Neural progenitor cell (in vitro differentiated cells): ENCODE measurements at regions not wholly inside any gene's neighbourhood (a gene's known extent, or its start where the extent isn't known, plus 50 kb on each side); places are given as distances from the start of the nearest gene placed in this dataset.

Experiments used
- CTCF ChIP-seq: fragments of 200-600 bp; sonication (generic); IDR thresholded peaks from 2 replicates; pipeline ENCODE4 v1.5.1; 2017; ENCODE audit warnings: antibody characterized with exemption, mild to moderate bottlenecking
- EZH2 ChIP-seq: fragments of 200-600 bp; sonication (generic); IDR thresholded peaks from 2 replicates; pipeline ENCODE4 v1.6.1; 2017; ENCODE audit warnings: antibody characterized with exemption, mild to moderate bottlenecking, moderate library complexity
- EZH2phosphoT487 ChIP-seq: fragments of 200-600 bp; sonication (generic); IDR thresholded peaks from 2 replicates; pipeline ENCODE4 v1.6.1; 2017; ENCODE audit warnings: antibody characterized with exemption

GRCh38 chr4:178808106-178808505, 1365.9 kb upstream of the AGA start:
- TF ChIP-seq EZH2 (no peak), CTCF (no peak), EZH2phosphoT487 (no peak)
